HG02970 (cell line): ENCODE measurements at regions not wholly inside any gene's neighbourhood (a gene's known extent, or its start where the extent isn't known, plus 50 kb on each side); places are given as distances from the start of the nearest gene placed in this dataset.

Experiments used
- ATAC-seq: cut with Tn5 transposase; IDR thresholded peaks from one replicate; pipeline ENCODE4 v1.9.1; 2021; ENCODE audit warnings: mild to moderate bottlenecking, moderate library complexity, moderate number of reproducible peaks; ENCODE audit not compliant: unreplicated experiment, low FRiP score

GRCh38 chr12:126108247-126108646, 1043.0 kb downstream of the AACS start:
- no peak for ATAC-seq

- no peak for ATAC-seq
Observed at GRCh38 chr12:126112141-126112540, 1046.9 kb downstream of the AACS start.

- ATAC-seq = no peak
Observed at GRCh38 chr12:126112849-126113248, 1047.6 kb downstream of the AACS start.

GRCh38 chr12:126114441-126114840, 1049.2 kb downstream of the AACS start:
- ATAC-seq = no peak

GRCh38 chr12:126117502-126117901, 1052.3 kb downstream of the AACS start:
- ATAC-seq = no peak

GRCh38 chr12:126139355-126139754, 1074.1 kb downstream of the AACS start:
- no peak for ATAC-seq

GRCh38 chr12:126144603-126145002, 1079.4 kb downstream of the AACS start:
- no peak for ATAC-seq

GRCh38 chr12:126147321-126147720, 1082.1 kb downstream of the AACS start:
- no peak for ATAC-seq

GRCh38 chr12:126156806-126157574, 1091.8 kb downstream of the AACS start:
- ATAC-seq = no peak

GRCh38 chr12:126157575-126157966, 1092.3 kb downstream of the AACS start:
- no peak for ATAC-seq

GRCh38 chr12:126159139-126159538, 1093.9 kb downstream of the AACS start:
- no peak for ATAC-seq

GRCh38 chr12:126160912-126161311, 1095.7 kb downstream of the AACS start:
- no peak for ATAC-seq

- no peak for ATAC-seq
Observed at GRCh38 chr12:126163984-126164383, 1098.7 kb downstream of the AACS start.

GRCh38 chr12:126171937-126172559, 1106.8 kb downstream of the AACS start:
- ATAC-seq = no peak

GRCh38 chr12:126182619-126183236, 1117.5 kb downstream of the AACS start:
- ATAC-seq = no peak

GRCh38 chr12:126185025-126185424, 1119.8 kb downstream of the AACS start:
- no peak for ATAC-seq

GRCh38 chr12:126189856-126190255, 1124.6 kb downstream of the AACS start:
- no peak for ATAC-seq

GRCh38 chr12:126191031-126191891, 1126.0 kb downstream of the AACS start:
- ATAC-seq = no peak

- no peak for ATAC-seq
Observed at GRCh38 chr12:126191949-126192348, 1126.7 kb downstream of the AACS start.

- ATAC-seq = no peak
Observed at GRCh38 chr12:126193190-126193589, 1128.0 kb downstream of the AACS start.

GRCh38 chr12:126196263-126196662, 1131.0 kb downstream of the AACS start:
- no peak for ATAC-seq
